ENCODE measurements at regions not wholly inside any gene's neighbourhood (a gene's known extent, or its start where the extent isn't known, plus 50 kb on each side); places are given as distances from the start of the nearest gene placed in this dataset.

GRCh38 chr21:28337315-28337714 lies 655.4 kb downstream of the LTN1 start:
- Histone ChIP-seq H3K36me3 (no peaks in the 10 kb centered on the region), H3K9me3 (replicated peaks) (no peaks in the 10 kb centered on the region), H3K4me3 (no peak overlapping the region), H3K27me3 (ENCODE audit: low read depth) (no peaks in the 10 kb centered on the region), H3K4me1 (peaks cover 40% of the 10 kb centered on the region), H3K27ac (replicated peaks) (peak overlapping the region; percentile 70)
- peak; percentile 67 for TF ChIP-seq CTCF (IDR thresholded peaks at IDR 0.05; ENCODE audit: borderline replicate concordance)
- intact Hi-C loops (cut with micrococcal nuclease) = loop anchor here (5.0 to 10.0 kb wide), 3 partner anchors 273 to 1485 kb away; no protein-coding TSS in a partner anchor
- no peak for DNase-seq

- Histone ChIP-seq H3K27ac (replicated peaks) (peak overlapping the region; percentile 2), H3K27me3 (ENCODE audit: low read depth) (no peaks in the 10 kb centered on the region), H3K9me3 (replicated peaks) (no peaks in the 10 kb centered on the region), H3K36me3 (no peaks in the 10 kb centered on the region), H3K4me1 (peaks cover 40% of the 10 kb centered on the region), H3K4me3 (no peak overlapping the region)
- intact Hi-C loops (cut with micrococcal nuclease) = loop anchor here (5.0 to 10.0 kb wide), 3 partner anchors 272 to 1484 kb away; no protein-coding TSS in a partner anchor
- TF ChIP-seq CTCF (IDR thresholded peaks at IDR 0.05; ENCODE audit: borderline replicate concordance) = peak; percentile 69
- no peak for DNase-seq
Measured at GRCh38 chr21:28336314-28336713, 656.4 kb downstream of the LTN1 start.

DNA sequence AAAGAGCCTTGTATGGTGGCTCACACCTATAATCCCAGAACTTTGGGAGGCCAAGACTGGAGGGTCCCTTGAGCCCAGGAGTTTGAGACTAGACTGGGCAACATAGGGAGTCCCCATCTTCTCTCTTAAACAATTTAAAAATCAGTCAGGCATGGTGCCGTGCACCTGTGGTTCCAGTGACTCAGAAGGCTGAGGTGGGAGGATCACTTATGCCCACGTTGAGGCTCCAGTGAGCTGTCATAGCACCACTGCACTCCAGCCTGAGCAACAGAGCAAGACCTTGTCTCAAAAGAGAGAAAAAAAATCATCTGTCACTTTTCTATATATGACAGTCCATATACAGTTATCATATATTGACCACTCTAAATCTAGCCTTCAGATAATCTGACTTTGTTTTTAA lies 658.3 kb downstream of the LTN1 start:
- Histone ChIP-seq H3K27ac (replicated peaks) (no peak overlapping the region), H3K9me3 (replicated peaks) (no peaks in the 10 kb centered on the region), H3K27me3 (ENCODE audit: low read depth) (no peaks in the 10 kb centered on the region), H3K36me3 (no peaks in the 10 kb centered on the region), H3K4me1 (peaks cover 36% of the 10 kb centered on the region), H3K4me3 (no peak overlapping the region)
- intact Hi-C loops (cut with micrococcal nuclease) = loop anchor here (10.0 kb wide), 2 partner anchors 270 to 410 kb away; no protein-coding TSS in a partner anchor
- no peak for TF ChIP-seq CTCF (IDR thresholded peaks at IDR 0.05; ENCODE audit: borderline replicate concordance)
- no peak for DNase-seq

DNA sequence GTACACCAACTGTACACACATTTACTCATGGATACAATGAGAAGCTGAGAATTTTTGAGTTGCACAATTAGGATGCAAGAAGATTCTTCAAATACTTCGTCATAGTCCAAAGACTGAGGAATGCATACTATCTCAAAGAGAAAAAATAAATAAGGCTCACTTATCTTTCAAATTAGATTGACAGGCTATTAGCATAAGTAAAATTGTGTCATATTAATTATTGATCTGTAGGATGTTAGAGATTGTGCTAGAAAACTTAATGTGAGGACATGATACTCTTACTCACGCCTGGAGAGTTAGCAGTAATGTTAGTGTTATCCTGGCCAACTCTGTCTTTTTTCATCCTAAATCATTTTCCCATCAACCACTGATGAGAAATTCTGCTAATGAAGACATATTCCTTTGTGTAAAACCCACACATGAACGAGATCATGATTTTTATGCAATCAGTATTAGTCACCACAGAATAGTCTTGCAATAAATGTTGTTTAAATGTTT lies 659.0 kb downstream of the LTN1 start:
- H3K36me3 ChIP-seq = no peaks in the 10 kb centered on the region
- no peak overlapping the region for H3K4me3 ChIP-seq
- intact Hi-C loops (cut with micrococcal nuclease) = loop anchor here (10.0 kb wide), 2 partner anchors 269 to 411 kb away; no protein-coding TSS in a partner anchor
- no peak for TF ChIP-seq CTCF (IDR thresholded peaks at IDR 0.05; ENCODE audit: borderline replicate concordance)
- peaks cover 7% of the 10 kb centered on the region for H3K9me3 ChIP-seq (replicated peaks)
- H3K27me3 ChIP-seq (ENCODE audit: low read depth) = no peaks in the 10 kb centered on the region
- no peak for DNase-seq
- peaks cover 28% of the 10 kb centered on the region for H3K4me1 ChIP-seq
- H3K27ac ChIP-seq (replicated peaks) = no peak overlapping the region

- H3K27ac ChIP-seq (replicated peaks) = no peak overlapping the region
- H3K4me1 ChIP-seq = peaks cover 19% of the 10 kb centered on the region
- H3K27me3 ChIP-seq (ENCODE audit: low read depth) = no peaks in the 10 kb centered on the region
- no peak for TF ChIP-seq CTCF (IDR thresholded peaks at IDR 0.05; ENCODE audit: borderline replicate concordance)
- intact Hi-C loops (cut with micrococcal nuclease) = loop anchor here (10.0 kb wide), 2 partner anchors 268 to 412 kb away; no protein-coding TSS in a partner anchor
- no peaks in the 10 kb centered on the region for H3K36me3 ChIP-seq
- H3K4me3 ChIP-seq = no peak overlapping the region
- no peak for DNase-seq
- H3K9me3 ChIP-seq (replicated peaks) = peaks cover 7% of the 10 kb centered on the region
Measured at GRCh38 chr21:28332796-28333195, 659.9 kb downstream of the LTN1 start.

Measured in left ventricle myocardium inferior (tissue), 1 donor.